HG03457 (cell line): ENCODE measurements at regions not wholly inside any gene's neighbourhood (a gene's known extent, or its start where the extent isn't known, plus 50 kb on each side); places are given as distances from the start of the nearest gene placed in this dataset.

ENCODE experiments used
- ATAC-seq: cut with Tn5 transposase; IDR thresholded peaks from one replicate; pipeline ENCODE4 v1.9.1; 2021; ENCODE audit warnings: moderate number of reproducible peaks; ENCODE audit not compliant: unreplicated experiment

- ATAC-seq = no peak
Measured at GRCh38 chr5:58357799-58358500, 101.9 kb downstream of the PLK2 start.

- ATAC-seq = no peak
Measured at GRCh38 chr5:58357121-58357520, 102.8 kb downstream of the PLK2 start.

- no peak for ATAC-seq
Measured at GRCh38 chr5:58356662-58357061, 103.2 kb downstream of the PLK2 start.

- ATAC-seq = no peak
Measured at GRCh38 chr5:58354827-58355226, 105.1 kb downstream of the PLK2 start.

GRCh38 chr5:58353992-58354391 is 105.9 kb downstream of the PLK2 start:
- no peak for ATAC-seq

- ATAC-seq = no peak
Measured at GRCh38 chr5:58351190-58351589, 108.7 kb downstream of the PLK2 start.

- no peak for ATAC-seq
Measured at GRCh38 chr5:58348996-58349728, 110.7 kb downstream of the PLK2 start.

GRCh38 chr5:58346041-58346440 is 113.8 kb downstream of the PLK2 start:
- no peak for ATAC-seq

- no peak for ATAC-seq
Measured at GRCh38 chr5:58341476-58341875, 118.4 kb downstream of the PLK2 start.

GRCh38 chr5:58335518-58335917 is 124.4 kb downstream of the PLK2 start:
- no peak for ATAC-seq

GRCh38 chr5:58334035-58334434 is 125.9 kb downstream of the PLK2 start:
- ATAC-seq = no peak

- ATAC-seq = no peak
Measured at GRCh38 chr5:58330781-58331180, 129.1 kb downstream of the PLK2 start.

- ATAC-seq = no peak
Measured at GRCh38 chr5:58327289-58327688, 132.6 kb downstream of the PLK2 start.

- ATAC-seq = no peak
Measured at GRCh38 chr5:58326022-58326421, 133.9 kb downstream of the PLK2 start.

GRCh38 chr5:58322453-58322852 is 137.4 kb downstream of the PLK2 start:
- no peak for ATAC-seq

GRCh38 chr5:58318468-58318867 is 141.4 kb downstream of the PLK2 start:
- ATAC-seq = no peak

- no peak for ATAC-seq
Measured at GRCh38 chr5:58317808-58318207, 142.1 kb downstream of the PLK2 start.

GRCh38 chr5:58317009-58317408 is 142.9 kb downstream of the PLK2 start:
- no peak for ATAC-seq

- ATAC-seq = no peak
Measured at GRCh38 chr5:58315794-58316193, 144.1 kb downstream of the PLK2 start.

GRCh38 chr5:58314356-58315210 is 145.3 kb downstream of the PLK2 start:
- no peak for ATAC-seq

GRCh38 chr5:58312299-58312698 is 147.6 kb downstream of the PLK2 start:
- no peak for ATAC-seq

GRCh38 chr5:58311526-58311925 is 148.4 kb downstream of the PLK2 start:
- ATAC-seq = no peak
